ENCODE measurements at regions not wholly inside any gene's neighbourhood (a gene's known extent, or its start where the extent isn't known, plus 50 kb on each side); places are given as distances from the start of the nearest gene placed in this dataset.
"Not testable (repeated sequence)": the region's sequence is repeated elsewhere in the genome, so short reads cannot be mapped to it uniquely, and the experiment has no call there.

GRCh38 chr21:13380561-13380960 is 229.0 kb upstream of the POTED start:
- DNase-seq (ENCODE audit: low spot score); H3K4me1 Mint-ChIP-seq (ENCODE audit: low read depth); intact Hi-C loops (cut with micrococcal nuclease); H3K4me3 Mint-ChIP-seq (ENCODE audit: low read depth); H3K36me3 Mint-ChIP-seq (ENCODE audit: low read depth); H3K27ac Mint-ChIP-seq; H3K27me3 Mint-ChIP-seq (ENCODE audit: low read depth): not testable (repeated sequence)
- peaks cover 17% of the 10 kb centered on the region for H3K9me3 Mint-ChIP-seq

- H3K4me1 Mint-ChIP-seq (ENCODE audit: low read depth); H3K4me3 Mint-ChIP-seq (ENCODE audit: low read depth); H3K9me3 Mint-ChIP-seq; H3K27me3 Mint-ChIP-seq (ENCODE audit: low read depth); H3K27ac Mint-ChIP-seq; intact Hi-C loops (cut with micrococcal nuclease); DNase-seq (ENCODE audit: low spot score); H3K36me3 Mint-ChIP-seq (ENCODE audit: low read depth): not testable (repeated sequence)
Measured at GRCh38 chr21:13384143-13384542, 225.4 kb upstream of the POTED start.

GRCh38 chr21:13409184-13409583 is 200.4 kb upstream of the POTED start:
- H3K4me3 Mint-ChIP-seq (ENCODE audit: low read depth); H3K27me3 Mint-ChIP-seq (ENCODE audit: low read depth); H3K4me1 Mint-ChIP-seq (ENCODE audit: low read depth); DNase-seq (ENCODE audit: low spot score); H3K27ac Mint-ChIP-seq; H3K36me3 Mint-ChIP-seq (ENCODE audit: low read depth); intact Hi-C loops (cut with micrococcal nuclease): not testable (repeated sequence)
- peaks cover 21% of the 10 kb centered on the region for H3K9me3 Mint-ChIP-seq

- H3K27me3 Mint-ChIP-seq (ENCODE audit: low read depth); H3K4me3 Mint-ChIP-seq (ENCODE audit: low read depth); H3K27ac Mint-ChIP-seq; intact Hi-C loops (cut with micrococcal nuclease); DNase-seq (ENCODE audit: low spot score); H3K36me3 Mint-ChIP-seq (ENCODE audit: low read depth); H3K4me1 Mint-ChIP-seq (ENCODE audit: low read depth): not testable (repeated sequence)
- peaks cover 25% of the 10 kb centered on the region for H3K9me3 Mint-ChIP-seq
Measured at GRCh38 chr21:13435863-13436262, 173.7 kb upstream of the POTED start.

- intact Hi-C loops (cut with micrococcal nuclease); H3K36me3 Mint-ChIP-seq (ENCODE audit: low read depth); H3K4me3 Mint-ChIP-seq (ENCODE audit: low read depth): not testable (repeated sequence)
Measured at GRCh38 chr21:13447767-13448166, 161.8 kb upstream of the POTED start.

GRCh38 chr21:13463562-13463961 is 146.0 kb upstream of the POTED start:
- H3K27ac Mint-ChIP-seq; H3K4me1 Mint-ChIP-seq (ENCODE audit: low read depth); intact Hi-C loops (cut with micrococcal nuclease); DNase-seq (ENCODE audit: low spot score); H3K27me3 Mint-ChIP-seq (ENCODE audit: low read depth); H3K36me3 Mint-ChIP-seq (ENCODE audit: low read depth); H3K4me3 Mint-ChIP-seq (ENCODE audit: low read depth): not testable (repeated sequence)
- peaks cover 26% of the 10 kb centered on the region for H3K9me3 Mint-ChIP-seq

More at GRCh38 chr21:13447767-13448166, 161.8 kb upstream of the POTED start:
- not testable (repeated sequence) for H3K27me3 Mint-ChIP-seq (ENCODE audit: low read depth); DNase-seq (ENCODE audit: low spot score); H3K4me1 Mint-ChIP-seq (ENCODE audit: low read depth); H3K27ac Mint-ChIP-seq
- peaks cover 39% of the 10 kb centered on the region for H3K9me3 Mint-ChIP-seq

All from activated T-helper 2 cell treated with anti-CD3 and anti-CD28 coated beads, Interferon-gamma antibody, Interleukin-2, Interleukin-4, amounts not matched to agents 10 μg/mL and 5 μg/mL and 100 μg/mL, durations not matched to agents 14 hours and 24 hours and 36 hours (primary cell).